WERI-Rb-1 (cell line): ENCODE measurements at regions not wholly inside any gene's neighbourhood (a gene's known extent, or its start where the extent isn't known, plus 50 kb on each side); places are given as distances from the start of the nearest gene placed in this dataset.

Experiments used
- DNase-seq: peaks from one replicate; pipeline ENCODE4 v3.0.0-alpha.2; 2020
- H3K27ac ChIP-seq: fragments of 250-450 bp; sonication (Bioruptor Pico); 2 replicates; pipeline ENCODE4 v1.5.1; 2020; ENCODE audit warnings: mild to moderate bottlenecking, moderate library complexity
- H3K27me3 ChIP-seq: fragments of 250-450 bp; sonication (Bioruptor Pico); 2 replicates; pipeline ENCODE4 v1.5.1; 2021; ENCODE audit warnings: mild to moderate bottlenecking, low read depth, moderate library complexity; ENCODE audit not compliant: insufficient read depth, severe bottlenecking
- H3K36me3 ChIP-seq: fragments of 250-450 bp; sonication (Bioruptor Pico); 2 replicates; pipeline ENCODE4 v1.5.1; 2020; ENCODE audit warnings: mild to moderate bottlenecking, moderate library complexity
- H3K4me3 ChIP-seq: 2 replicates; pipeline ENCODE4 v1.5.1; 2011; ENCODE audit warnings: low read depth, mild to moderate bottlenecking, control low read depth, low read length
- H3K9me3 ChIP-seq: fragments of 250-450 bp; sonication (Bioruptor Pico); 2 replicates; pipeline ENCODE4 v1.5.1; 2021; ENCODE audit warnings: mild to moderate bottlenecking, moderate library complexity; ENCODE audit not compliant: severe bottlenecking
- TF ChIP-seq, protein P1 (sequence below): IDR thresholded peaks from 2 replicates; pipeline ENCODE4 v1.5.1; 2011; ENCODE audit warnings: low read depth, mild to moderate bottlenecking, control low read depth, inconsistent platforms, low read length

DNA sequence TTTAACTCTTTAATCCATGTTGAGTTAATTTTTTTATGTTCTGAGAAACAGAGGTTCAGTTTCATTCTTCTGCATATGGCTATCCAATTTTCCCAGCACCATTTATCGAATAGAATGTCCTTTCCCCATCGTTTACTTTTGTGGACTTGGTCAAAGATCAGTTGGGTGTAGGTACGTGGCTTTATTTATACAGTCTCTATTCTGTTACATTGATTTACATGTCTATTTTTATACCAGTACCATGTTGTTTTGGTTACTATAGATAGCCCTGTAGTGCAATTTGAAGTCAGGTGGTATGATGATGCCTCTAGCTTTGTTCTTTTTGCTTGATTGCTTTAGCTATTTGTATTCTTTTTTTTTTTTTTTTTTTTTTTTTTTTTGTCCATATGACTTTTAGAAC, 462.0 kb downstream of the HTR1A start:
- Histone ChIP-seq H3K27me3 (no peaks in the 10 kb centered on the region), H3K9me3 (no peaks in the 10 kb centered on the region)

DNA sequence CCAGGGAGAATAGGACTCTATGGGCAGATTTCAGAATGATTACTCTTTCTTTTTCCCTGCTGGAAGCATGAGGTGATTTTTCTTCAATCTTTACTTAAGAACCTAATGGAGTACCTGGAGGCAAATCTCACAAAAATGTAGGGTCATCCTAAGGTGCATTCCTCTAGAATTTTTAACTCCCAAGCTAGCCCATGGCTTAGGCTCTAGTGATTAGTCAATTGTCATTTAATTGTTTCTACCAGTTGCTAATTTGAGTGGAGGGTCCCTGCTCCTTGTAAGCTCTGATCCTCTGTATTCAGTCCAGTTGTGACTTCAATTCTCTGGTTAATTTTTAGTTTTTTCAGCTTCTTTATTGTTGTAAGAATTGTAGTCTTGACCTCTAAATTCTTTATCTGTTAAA, 467.0 kb downstream of the HTR1A start:
- Histone ChIP-seq H3K27me3 (no peaks in the 10 kb centered on the region), H3K9me3 (no peaks in the 10 kb centered on the region), H3K4me3 (no peak overlapping the region), H3K36me3 (no peaks in the 10 kb centered on the region), H3K27ac (no peak overlapping the region)
- TF ChIP-seq, protein P1, sequence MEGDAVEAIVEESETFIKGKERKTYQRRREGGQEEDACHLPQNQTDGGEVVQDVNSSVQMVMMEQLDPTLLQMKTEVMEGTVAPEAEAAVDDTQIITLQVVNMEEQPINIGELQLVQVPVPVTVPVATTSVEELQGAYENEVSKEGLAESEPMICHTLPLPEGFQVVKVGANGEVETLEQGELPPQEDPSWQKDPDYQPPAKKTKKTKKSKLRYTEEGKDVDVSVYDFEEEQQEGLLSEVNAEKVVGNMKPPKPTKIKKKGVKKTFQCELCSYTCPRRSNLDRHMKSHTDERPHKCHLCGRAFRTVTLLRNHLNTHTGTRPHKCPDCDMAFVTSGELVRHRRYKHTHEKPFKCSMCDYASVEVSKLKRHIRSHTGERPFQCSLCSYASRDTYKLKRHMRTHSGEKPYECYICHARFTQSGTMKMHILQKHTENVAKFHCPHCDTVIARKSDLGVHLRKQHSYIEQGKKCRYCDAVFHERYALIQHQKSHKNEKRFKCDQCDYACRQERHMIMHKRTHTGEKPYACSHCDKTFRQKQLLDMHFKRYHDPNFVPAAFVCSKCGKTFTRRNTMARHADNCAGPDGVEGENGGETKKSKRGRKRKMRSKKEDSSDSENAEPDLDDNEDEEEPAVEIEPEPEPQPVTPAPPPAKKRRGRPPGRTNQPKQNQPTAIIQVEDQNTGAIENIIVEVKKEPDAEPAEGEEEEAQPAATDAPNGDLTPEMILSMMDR: no peak
- DNase-seq: no peak

More for the DNA sequence above, 462.0 kb downstream of the HTR1A start:
- DNase-seq: no peak
- Histone ChIP-seq H3K27ac (no peak overlapping the region), H3K36me3 (no peaks in the 10 kb centered on the region), H3K4me3 (no peak overlapping the region)
- TF ChIP-seq, protein P1: no peak

DNA sequence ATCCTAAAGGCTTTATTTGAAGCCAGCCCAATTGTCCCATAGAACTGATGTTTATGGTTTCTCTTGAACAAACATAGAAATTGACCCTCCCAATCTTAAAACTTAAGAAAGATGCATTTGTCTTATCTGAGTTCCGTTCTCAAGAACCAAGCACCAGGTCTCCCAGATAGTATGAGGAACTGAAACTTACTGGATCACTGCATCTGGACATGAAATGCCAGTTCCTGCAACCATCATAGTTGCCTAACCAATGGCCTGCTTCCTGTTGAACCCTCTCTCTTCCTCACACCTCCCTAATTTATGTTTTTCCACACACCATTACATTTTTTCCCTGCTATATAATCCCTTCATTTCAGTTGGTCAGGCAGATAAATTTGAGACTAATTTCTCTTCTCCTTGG, 478.9 kb downstream of the HTR1A start:
- Histone ChIP-seq H3K4me3 (no peak overlapping the region), H3K27me3 (no peaks in the 10 kb centered on the region), H3K36me3 (no peaks in the 10 kb centered on the region), H3K27ac (no peak overlapping the region), H3K9me3 (no peaks in the 10 kb centered on the region)
- no peak for DNase-seq
- TF ChIP-seq, protein P1: no peak

DNA sequence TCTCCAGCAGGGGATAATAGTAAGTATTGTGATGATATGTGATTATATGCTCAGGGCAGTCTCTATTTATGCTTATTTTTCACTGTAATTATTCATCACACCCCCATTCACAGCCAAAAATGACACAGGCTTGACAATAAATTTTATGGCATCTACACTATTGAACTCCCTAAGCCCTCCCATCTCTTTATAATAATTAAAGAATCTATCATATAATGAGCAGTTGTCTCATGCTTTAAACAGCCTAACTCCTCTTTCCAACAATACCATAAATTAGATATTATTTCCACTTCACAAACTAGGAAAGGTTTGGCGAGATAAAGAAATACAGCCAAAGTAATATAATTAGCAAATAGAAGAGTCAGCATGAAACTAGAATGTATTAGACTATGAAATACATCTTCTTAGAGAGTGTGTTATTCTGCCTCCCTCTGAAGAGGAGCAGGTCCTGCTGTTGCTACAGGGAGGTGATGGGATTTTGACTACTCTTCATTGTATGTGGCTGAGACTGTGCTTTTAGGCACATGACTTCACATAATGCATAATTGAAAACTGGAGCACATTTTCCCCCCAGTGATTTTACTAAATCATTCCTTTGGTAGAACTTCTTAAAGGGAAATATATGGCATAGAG, 488.8 kb downstream of the HTR1A start:
- no peaks in the 10 kb centered on the region for H3K27me3 ChIP-seq
- no peaks in the 10 kb centered on the region for H3K36me3 ChIP-seq
- no peak overlapping the region for H3K27ac ChIP-seq
- no peak overlapping the region for H3K4me3 ChIP-seq
- no peak for DNase-seq
- TF ChIP-seq, protein P1: no peak
- H3K9me3 ChIP-seq: no peaks in the 10 kb centered on the region

DNA sequence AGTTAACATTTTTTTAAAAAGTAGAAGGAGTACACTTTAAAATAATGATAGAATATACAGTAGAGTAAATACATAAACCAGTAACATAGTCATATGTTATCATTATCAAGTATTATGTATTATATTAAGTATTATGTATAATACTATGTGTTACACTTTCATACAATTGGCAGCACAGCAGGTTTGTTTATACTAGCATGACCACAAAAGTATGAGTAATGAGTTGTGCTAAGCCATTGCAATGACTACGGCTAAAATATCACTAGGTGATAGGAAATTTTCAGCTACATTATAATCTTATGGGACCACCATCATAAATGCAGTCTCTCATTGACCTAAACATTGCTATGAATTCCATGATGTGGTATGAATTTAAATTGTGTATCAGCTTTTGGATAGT, 506.0 kb downstream of the HTR1A start:
- H3K27ac ChIP-seq: no peak overlapping the region
- no peaks in the 10 kb centered on the region for H3K9me3 ChIP-seq
- H3K4me3 ChIP-seq: no peak overlapping the region
- DNase-seq: no peak
- TF ChIP-seq, protein P1: no peak
- H3K27me3 ChIP-seq: no peaks in the 10 kb centered on the region
- H3K36me3 ChIP-seq: no peaks in the 10 kb centered on the region

DNA sequence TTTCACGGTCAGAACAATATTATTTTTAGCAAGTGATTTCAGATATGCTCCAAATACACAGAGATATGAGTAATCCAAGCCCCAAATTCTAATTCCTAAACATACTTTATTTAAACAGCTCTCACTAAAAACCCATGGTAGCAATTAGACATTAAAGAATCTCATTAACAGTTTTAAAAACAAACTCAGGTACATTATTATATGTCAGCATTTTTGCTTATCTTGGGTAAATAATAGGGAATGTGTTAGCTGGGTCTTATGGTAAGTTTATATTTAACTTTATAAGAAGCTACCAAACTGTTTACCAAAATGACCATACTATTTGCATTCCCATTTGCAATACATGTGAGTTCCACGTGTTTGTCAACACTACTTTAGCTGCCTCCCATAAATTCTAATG, 511.1 kb downstream of the HTR1A start:
- H3K9me3 ChIP-seq: no peaks in the 10 kb centered on the region
- H3K27me3 ChIP-seq: no peaks in the 10 kb centered on the region
- no peaks in the 10 kb centered on the region for H3K36me3 ChIP-seq
- no peak for DNase-seq
- H3K4me3 ChIP-seq: no peak overlapping the region
- H3K27ac ChIP-seq: no peak overlapping the region
- TF ChIP-seq, protein P1: no peak
